HG02943 (cell line): ENCODE measurements at regions not wholly inside any gene's neighbourhood (a gene's known extent, or its start where the extent isn't known, plus 50 kb on each side); places are given as distances from the start of the nearest gene placed in this dataset.

Experiments used
- ATAC-seq: cut with Tn5 transposase; IDR thresholded peaks from one replicate; pipeline ENCODE4 v1.9.1; 2021; ENCODE audit warnings: mild to moderate bottlenecking, low read depth, moderate library complexity; ENCODE audit not compliant: unreplicated experiment

DNA sequence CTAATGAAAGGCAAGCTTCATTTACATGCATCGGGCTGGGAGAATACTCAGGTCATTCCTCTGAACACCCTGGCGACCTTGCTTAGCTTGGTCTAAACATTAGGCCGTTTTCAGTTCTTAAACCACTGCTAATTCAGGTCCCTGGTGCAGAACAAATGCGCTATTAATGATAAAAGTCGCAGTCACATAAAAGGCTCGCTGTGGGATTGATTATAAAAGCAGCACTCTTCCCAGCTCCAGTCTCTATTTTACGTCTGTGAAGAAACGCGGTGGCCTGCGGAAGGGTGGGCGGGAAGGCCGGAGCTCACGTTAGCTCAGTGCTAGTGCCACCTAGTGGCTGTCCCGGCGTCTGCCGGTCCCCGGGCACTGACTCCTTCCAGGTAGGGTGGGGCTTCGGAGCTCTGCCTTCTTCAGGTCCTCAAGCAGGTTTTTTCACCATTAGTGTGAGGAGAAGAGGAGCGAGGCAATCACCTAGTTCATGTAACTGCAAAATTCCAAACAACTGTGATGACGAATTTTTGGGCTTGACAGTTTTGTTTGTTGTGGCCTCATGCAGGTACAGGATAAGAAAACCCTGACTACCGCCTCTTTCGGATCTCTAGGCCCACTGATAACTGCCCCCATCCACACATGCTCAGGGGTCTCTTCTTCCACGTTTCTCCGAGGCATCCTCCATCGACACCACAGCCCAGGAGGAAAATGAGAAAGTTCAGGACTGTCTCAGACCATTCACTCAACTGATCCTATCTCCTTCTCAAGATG is 66.5 kb upstream of the CLMP start:
- peak; percentile 70 for ATAC-seq

GRCh38 chr11:123260511-123261211 is 65.6 kb upstream of the CLMP start:
- ATAC-seq: no peak

DNA sequence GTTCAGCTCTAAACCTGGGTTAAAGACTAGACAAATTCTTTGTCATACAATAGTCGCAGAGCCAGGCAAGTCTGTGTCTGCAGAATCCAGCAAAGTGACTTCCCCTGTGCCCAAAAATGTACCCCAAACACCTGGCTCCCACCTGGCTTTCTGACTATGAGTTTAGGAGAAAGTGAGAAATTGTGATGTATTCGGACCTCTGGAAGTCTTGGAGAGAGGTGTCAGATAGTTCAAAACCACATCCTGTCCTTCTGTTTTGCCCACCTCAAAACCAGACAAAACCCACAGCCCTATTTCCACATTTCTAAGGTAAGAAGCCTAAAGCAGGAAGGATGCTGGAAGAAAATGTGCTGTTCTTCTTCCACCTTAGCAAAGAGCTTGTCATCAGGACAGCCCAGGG is 63.8 kb upstream of the CLMP start:
- no peak for ATAC-seq

DNA sequence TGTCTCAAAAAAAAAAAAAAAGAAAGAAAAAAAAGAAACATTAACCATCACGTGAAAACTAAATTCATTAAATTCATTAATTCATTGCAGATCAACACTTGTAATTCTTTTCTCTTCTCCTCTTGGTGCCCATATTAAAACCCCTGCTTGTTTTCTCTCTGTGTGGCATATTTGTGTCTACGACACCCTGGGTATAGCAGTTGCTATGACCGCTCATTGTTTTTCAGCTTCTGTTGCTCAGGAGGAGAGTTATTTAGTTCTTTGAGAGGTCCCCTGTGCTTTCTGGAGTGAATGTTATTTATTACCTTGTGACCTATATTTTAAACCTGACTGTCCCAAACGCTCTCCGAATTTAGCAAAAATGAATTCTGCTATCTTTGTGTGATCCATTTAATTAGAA is 62.3 kb upstream of the CLMP start:
- ATAC-seq: no peak

DNA sequence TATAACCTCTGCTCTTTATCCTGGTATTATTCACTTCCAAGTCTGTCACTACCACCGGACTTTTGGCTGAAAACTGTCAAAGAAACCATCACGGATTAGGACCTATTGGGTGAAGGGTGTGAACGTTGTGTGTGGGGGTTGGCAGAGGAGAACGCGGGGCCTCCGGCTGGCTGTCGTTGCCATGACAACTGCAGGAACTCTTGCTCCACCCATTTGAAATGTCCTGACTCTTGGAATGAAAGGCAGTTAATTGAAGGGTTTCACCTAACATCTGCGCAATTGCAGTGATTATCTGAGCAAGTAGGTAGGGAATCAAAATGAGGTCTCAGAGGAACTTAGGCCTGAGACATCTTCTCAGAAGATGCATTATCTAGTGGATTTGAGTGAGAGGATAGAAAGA is 60.9 kb upstream of the CLMP start:
- ATAC-seq: no peak

DNA sequence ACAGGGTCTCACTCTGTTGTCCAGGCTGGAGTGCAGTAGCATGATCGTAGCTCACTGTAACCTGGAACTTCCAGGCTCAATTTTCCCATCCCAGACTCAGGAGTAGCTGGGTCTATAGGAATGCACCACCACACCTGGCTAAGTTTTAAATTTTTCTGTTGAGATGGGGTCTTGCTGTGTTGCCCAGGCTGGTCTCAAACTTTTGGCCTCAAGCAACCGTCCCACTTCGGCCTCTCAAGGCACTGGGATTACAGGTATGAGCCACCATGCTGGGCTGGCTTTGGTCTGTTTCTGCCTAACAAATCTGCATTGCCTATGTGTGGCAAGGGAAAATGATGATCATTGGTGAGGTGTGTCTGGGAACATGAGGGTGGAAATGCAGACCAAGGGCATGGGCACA is 59.3 kb upstream of the CLMP start:
- ATAC-seq: no peak

- no peak for ATAC-seq
Observed at GRCh38 chr11:123253911-123254310, 58.9 kb upstream of the CLMP start.

GRCh38 chr11:123253223-123253622 is 58.2 kb upstream of the CLMP start:
- no peak for ATAC-seq

DNA sequence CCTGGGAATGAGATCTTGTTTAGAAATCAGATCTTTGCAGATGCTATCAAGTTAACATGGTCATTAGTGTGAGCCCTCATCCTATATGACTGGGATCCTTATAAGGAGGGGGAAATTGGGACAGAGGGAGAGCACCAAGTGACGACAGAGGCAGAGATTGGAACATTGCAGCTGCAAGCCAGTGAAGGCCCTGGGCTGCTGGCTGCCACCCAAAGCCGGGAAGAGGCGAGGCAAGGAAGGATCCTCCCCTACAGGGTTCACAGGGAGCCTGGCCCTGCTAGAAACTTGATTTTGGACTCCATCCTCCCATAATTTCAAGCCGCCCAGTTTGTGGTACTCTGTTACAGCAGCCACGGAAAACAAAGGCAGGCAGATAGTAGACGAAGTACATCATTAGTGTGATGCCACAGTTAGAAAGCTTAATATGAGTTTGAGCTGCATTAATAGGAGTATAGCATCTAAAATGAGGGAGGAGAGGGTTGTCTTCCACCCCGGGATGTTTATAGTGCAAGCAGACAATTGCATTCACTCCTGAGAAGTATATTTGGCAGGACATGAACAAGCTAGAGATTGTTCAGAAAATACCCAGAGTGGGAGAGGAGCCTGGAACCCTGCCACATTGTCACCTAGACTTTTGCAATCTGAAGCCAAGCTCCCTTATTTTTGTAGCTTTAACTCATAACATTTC is 56.8 kb upstream of the CLMP start:
- ATAC-seq: no peak

DNA sequence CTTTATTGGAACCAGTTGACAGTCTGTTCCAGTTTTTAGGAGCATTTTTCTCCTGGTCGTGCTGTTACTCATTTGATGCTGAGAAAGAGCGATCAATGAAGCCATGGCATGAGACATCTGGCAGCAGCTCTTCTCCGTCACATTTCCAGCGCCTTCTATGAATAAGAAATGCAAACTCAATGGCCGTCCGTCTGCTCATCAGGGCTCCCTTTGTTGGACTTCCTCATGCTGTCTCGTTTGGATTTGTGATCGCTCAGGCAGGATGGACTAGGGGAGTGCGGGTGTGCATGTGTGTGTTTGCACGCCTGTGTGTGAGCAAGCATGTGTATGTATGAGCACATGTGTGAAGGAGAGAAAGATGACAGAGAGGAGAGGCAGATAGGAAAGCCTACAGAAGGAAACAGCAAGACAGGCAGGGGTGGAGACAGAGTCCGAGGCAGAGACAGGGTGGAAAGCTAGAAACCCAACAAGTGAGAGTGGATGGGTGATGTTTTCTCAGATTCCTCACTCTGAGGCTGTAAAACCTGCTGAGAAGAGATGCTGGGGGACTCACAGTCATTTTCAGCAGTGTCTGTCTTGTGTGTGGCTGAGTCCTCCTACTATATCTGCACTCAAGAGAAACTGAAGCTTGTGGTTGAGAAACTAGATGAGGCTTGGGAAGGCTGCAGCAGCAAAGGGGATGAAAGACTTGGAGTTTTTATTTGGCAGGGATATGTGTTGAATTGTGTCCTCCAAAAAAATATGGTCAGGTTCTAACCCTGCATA is 56.0 kb upstream of the CLMP start:
- no peak for ATAC-seq

- ATAC-seq: no peak
Observed at GRCh38 chr11:123249354-123249753, 54.3 kb upstream of the CLMP start.

- ATAC-seq: no peak
Observed at GRCh38 chr11:123247813-123248379, 52.8 kb upstream of the CLMP start.

DNA sequence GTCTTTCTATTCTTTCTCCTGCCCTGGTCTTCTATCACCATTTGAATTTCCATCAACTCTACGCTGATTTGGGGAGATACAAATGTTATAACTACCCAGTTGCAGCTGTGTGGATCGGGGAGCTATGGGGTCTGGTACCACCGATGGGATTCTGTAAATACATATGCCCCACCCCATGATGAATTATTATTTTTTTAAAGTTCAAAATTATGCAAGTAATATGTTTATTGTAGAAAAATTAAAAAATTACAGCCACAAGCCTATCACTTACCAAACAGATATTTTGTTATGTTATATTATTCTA is 52.4 kb upstream of the CLMP start:
- ATAC-seq: no peak

DNA sequence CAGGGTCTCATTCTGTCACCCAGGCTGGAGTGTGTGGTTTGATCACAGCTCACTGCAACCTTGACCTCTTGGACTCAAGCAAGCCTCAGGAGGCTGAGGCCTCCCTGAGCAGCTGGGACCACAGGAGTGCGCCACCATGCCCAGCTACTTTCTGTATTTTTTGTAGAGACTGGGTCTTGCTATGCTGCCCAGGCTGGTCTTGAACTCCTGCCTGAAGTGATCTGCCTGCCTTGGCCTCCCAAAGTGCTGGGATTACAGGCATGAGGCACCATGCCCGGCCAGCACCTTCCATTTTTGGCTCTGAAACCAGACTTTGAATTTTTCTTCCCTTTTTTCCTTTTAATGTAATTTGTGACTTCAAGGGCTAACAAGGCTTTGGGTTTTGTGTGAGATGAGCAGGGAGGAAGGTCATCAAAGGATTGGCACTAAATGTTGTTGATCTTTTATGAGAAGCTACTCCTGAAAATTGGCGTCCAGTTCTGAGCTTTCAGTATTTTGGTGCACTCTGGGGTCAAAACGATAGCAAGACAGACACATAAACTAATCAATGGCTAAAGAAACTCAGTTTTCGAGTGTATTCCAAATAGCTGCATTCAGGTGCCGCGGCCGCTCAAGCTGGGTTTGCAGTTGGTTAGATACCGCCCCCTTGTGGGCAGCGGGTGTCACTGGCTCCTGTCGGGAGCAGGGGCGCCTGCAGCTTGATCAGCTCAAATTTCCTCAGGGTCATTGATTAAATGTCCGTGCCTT is 51.9 kb upstream of the CLMP start:
- peak; percentile 83 for ATAC-seq

GRCh38 chr11:123245567-123245966 is 50.5 kb upstream of the CLMP start:
- no peak for ATAC-seq
